GM12878 (cell line): ENCODE measurements at regions not wholly inside any gene's neighbourhood (a gene's known extent, or its start where the extent isn't known, plus 50 kb on each side); places are given as distances from the start of the nearest gene placed in this dataset.

Experiments used
- RAD51 ChIP-seq: fragments of 450-650 bp; IDR thresholded peaks from 2 replicates; pipeline ENCODE4 v1.6.1; 2016; ENCODE audit warnings: moderate library complexity, mild to moderate bottlenecking, inconsistent platforms
- SPI1 ChIP-seq: IDR thresholded peaks from 2 replicates; pipeline ENCODE4 v1.6.1; 2011; ENCODE audit warnings: low read depth, mild to moderate bottlenecking, low read length, moderate library complexity, borderline replicate concordance; ENCODE audit not compliant: insufficient read depth

GRCh38 chr4:138458751-138459150 lies 216.6 kb upstream of the SLC7A11 start:
- no peak for TF ChIP-seq RAD51
- no peak for TF ChIP-seq SPI1
